NCI-H146 treated with DMSO at 0.1 percent for 48 hours (cell line): ENCODE measurements at regions not wholly inside any gene's neighbourhood (a gene's known extent, or its start where the extent isn't known, plus 50 kb on each side); places are given as distances from the start of the nearest gene placed in this dataset.

Source experiments
- DNase-seq: peaks from one replicate; lab custom pipeline; 2025; ENCODE audit not compliant: unreplicated experiment; lab: John Stamatoyannopoulos, UW

DNA sequence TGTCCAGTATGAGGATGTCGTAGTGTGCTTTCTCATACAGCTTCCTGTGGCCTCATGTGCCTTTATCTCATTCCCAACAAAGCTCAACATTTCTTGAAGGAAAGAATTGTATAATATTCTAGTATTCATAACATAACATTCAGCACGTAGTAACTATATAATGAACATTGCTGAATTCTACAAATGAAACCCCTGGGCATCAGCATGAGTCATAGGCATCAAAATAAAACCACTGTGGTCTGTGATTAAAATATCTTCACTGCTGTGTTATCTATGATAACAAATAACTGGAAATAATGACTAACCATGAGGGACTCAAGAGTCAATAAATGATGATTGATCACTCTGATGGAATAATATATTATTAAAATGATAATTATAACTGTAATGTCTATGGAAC, 255.2 kb downstream of the EMP1 start:
- no peak for DNase-seq

GRCh38 chr12:13450231-13451080, 253.9 kb downstream of the EMP1 start:
- no peak for DNase-seq

- no peak for DNase-seq
Measured at GRCh38 chr12:13444076-13444475, 247.6 kb downstream of the EMP1 start.

DNA sequence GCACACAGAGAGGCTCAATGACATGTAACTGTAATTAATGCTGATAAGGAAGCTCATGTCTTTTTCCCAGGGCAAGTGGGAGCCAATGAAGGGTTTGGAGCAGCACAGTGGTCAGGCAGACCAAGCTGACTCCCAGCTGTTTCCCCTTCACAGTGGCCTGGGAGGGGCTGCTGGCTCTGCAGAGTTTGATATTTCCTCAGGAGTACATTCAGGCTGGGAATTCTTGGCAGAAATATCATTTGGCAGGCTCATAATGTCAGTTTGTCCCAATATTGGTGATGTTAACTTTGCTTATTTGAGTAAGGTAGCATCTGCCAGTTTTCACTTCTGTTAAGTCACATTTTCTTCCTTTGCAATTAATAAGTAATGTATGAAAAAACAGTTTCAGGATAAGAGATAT, 247.0 kb downstream of the EMP1 start:
- DNase-seq: no peak

- DNase-seq: no peak
Measured at GRCh38 chr12:13443028-13443427, 246.5 kb downstream of the EMP1 start.

GRCh38 chr12:13442457-13442856, 245.9 kb downstream of the EMP1 start:
- no peak for DNase-seq

DNA sequence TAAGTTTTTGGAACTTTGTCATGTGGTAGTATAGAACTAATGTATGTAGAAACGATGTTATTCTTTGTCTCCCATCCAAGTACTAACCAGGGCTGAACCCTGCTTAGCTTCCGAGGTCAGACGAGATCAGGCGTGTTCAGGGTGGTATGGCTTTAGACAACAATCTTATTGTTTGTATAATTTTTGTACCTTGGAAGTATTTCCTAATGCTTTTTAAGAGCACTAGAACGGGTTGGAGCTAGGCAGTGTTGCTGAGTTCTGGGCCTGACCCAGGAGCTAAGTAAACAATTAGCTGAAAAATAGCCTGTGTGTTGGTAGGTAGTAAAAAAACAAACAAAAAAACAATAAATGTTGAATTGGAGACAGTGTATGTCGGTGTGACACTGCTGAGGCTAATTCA, 244.3 kb downstream of the EMP1 start:
- DNase-seq: no peak

DNA sequence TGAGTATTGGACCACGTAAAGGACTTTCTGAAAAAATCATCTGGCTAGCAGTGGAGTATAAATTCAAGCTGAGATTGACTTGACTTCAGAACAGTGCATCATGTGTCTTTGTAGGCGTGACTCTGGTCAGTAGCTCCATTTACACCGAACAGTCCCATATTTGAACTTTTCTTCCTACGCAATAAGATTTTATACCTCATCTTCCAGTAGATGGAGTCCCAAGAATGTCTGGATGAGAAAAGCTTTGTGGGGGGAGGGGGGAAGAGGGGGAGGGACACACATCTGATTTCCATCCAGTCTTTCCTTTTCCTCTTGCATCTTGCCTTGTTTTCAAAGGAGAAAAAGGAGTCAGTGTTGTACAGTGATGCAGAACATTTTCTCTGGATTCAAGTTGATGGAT, 241.0 kb downstream of the EMP1 start:
- DNase-seq: no peak

DNA sequence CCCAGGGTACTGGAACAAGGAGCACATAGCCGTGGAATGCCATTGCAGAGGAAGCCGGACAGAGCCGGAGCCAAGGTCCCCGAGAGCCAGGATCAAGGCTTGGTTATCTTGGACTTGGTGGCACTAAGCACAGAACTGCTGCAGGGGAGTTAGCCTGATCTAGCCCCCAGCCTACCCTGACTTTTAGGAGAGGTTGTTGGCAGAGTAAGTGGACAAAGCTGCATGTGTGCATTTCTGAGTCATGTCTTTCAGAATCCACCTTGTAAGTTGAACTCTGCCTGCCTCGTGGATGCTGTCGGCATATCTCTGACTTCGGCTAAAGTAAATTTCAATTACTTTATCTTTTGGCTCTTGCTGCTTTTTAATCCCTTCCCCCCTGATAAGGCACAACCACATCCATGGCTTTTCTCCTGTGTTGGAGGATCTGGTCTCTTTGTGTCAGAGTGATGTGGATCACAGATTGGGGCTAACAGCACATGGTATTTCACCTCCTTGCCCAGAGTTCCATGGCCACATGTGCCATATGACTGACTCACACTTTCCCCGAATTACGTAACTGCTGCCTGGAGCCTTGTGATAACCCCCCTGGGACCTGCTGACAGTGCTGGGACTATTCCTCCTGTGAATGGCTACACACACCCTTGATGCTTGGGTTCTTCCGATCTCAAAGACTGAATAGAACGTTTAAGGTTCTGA, 240.3 kb downstream of the EMP1 start:
- no peak for DNase-seq

DNA sequence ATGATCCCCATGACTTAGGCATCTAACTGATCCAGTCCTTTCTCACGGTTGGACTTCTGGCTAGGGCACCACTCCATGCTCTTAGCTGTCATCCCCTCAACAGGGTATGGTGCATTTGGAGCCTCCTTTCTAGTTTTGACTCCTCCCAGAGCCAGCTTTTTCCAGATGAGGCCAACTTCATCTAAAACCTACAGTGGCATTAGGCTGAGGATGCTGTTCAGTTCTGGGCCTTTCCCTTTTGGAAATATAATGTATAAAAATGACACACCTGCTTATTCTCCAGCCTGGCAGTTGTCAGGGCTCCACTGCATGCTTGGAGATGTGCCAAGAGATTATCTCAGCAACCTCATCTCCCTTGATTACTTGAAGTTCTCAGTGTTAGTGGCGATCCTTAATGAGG, 239.7 kb downstream of the EMP1 start:
- DNase-seq: no peak

- no peak for DNase-seq
Measured at GRCh38 chr12:13435235-13435933, 238.9 kb downstream of the EMP1 start.

- DNase-seq: no peak
Measured at GRCh38 chr12:13433768-13434167, 237.2 kb downstream of the EMP1 start.

GRCh38 chr12:13431041-13431440, 234.5 kb downstream of the EMP1 start:
- DNase-seq: no peak

- DNase-seq: no peak
Measured at GRCh38 chr12:13428538-13429265, 232.2 kb downstream of the EMP1 start.

DNA sequence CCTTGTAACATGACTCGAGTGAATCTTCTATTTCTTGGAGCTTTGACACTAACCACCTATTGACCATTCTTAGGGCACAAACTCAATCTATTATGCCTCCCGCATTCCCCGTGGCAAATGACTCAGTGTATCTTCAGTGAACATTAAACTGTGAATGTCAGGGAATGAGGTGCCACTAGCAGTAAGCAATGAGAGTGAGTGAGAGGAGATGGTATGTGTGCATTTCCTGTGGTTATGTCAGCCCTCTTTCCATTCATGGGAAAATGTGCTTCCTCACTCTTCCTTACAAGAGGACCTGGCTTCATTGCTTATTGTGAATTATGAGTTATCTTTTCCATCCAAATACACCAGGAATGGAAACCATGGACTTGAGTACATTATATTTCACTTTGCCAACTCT, 229.2 kb downstream of the EMP1 start:
- DNase-seq: no peak

GRCh38 chr12:13422291-13422690, 225.8 kb downstream of the EMP1 start:
- DNase-seq: no peak

- DNase-seq: no peak
Measured at GRCh38 chr12:13417516-13417915, 221.0 kb downstream of the EMP1 start.

DNA sequence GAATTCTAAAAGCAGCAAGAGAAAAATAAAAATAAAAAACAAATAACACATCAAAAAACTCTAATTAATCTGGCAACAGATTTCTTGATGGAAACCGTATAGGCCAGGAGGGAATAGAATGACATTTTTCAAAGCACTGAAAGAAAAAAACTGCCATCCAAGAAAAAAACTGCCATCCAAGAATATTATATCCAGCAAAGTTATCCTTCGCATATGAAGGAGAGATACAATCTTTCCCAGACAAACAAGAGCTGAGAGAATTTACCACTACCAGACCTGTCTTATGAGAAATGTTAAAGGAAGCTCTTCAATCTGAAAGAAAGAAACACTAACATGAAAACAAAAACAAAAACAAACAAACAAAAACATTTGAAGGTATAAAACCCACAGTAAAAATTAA, 214.8 kb downstream of the EMP1 start:
- DNase-seq: no peak

- DNase-seq: no peak
Measured at GRCh38 chr12:13405961-13406703, 209.6 kb downstream of the EMP1 start.

- DNase-seq: no peak
Measured at GRCh38 chr12:13404631-13405473, 208.3 kb downstream of the EMP1 start.
